22Rv1 (cell line): ENCODE measurements at regions not wholly inside any gene's neighbourhood (a gene's known extent, or its start where the extent isn't known, plus 50 kb on each side); places are given as distances from the start of the nearest gene placed in this dataset.

Experiments
- H3K27ac ChIP-seq: fragments of 450-650 bp; 2 replicates; pipeline ENCODE4 v1.5.1; 2017
- CTCF ChIP-seq: fragments of 450-650 bp; IDR thresholded peaks from 2 replicates; pipeline ENCODE4 v1.5.1; 2017; ENCODE audit warnings: mild to moderate bottlenecking
- ZFX ChIP-seq: fragments of 450-650 bp; IDR thresholded peaks from 2 replicates; pipeline ENCODE4 v1.6.1; 2017; ENCODE audit warnings: antibody characterized with exemption, borderline replicate concordance

- H3K27ac ChIP-seq: no peak overlapping the region
- TF ChIP-seq CTCF: no peak
- TF ChIP-seq ZFX: no peak
These were observed 121.4 kb downstream of the COX18 start for GRCh38 chr4:72948080-72948479.

DNA sequence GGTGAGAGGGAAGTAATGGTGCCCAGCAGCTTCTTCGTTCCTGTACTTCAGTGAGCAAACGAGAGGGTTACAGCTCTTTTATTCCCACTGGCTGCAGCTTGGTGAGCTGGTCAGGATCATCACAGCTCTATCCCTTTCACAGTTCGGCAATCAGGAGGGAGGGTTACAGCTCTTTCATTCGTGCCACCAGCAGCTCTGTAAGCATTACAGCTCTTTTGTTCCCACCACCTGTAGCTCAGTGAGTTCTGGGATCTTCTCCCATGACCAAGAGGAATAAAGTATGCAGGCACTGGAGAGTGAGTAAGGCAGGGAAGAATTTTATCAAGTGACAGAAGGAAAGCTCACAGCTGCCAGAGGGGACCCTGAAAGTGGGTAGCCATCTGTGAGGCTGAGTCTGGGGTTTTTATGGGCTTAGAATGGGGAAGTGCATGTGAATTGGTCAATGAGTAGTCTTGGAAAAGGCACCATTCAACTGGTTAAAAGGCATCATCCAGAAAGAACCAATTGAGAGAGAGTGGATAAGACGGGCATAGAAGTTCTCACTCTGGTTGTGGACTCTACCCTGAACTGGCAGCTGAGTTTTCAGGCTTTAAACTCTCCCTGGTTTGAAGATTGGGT, 123.7 kb downstream of the COX18 start:
- TF ChIP-seq CTCF: no peak
- no peak overlapping the region for H3K27ac ChIP-seq

- TF ChIP-seq CTCF: no peak
- no peak for TF ChIP-seq ZFX
- H3K27ac ChIP-seq: no peak overlapping the region
These were observed 127.0 kb downstream of the COX18 start for GRCh38 chr4:72942565-72942964.

DNA sequence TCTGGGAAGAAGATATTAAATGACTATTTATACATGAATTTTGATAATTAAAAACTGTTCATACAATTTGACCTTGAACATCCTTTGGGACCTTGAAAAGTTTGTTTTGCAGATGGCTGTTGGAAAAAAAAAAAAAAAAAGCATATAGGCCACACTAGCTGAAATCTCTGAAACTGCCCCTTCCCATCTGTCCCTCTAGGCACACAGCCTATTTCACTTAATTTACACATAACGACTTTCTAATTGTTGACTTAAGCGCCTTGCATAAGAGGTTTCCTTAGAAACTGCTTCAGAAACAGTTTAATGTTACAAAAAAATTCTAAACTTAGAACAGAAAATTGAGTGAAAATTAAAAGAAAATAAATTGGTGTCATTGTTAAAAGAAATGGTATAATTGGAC, 131.0 kb downstream of the COX18 start:
- no peak overlapping the region for H3K27ac ChIP-seq
- TF ChIP-seq ZFX (no peak), CTCF (no peak)

GRCh38 chr4:72935462-72935861, 134.1 kb downstream of the COX18 start:
- H3K27ac ChIP-seq: no peak overlapping the region
- TF ChIP-seq ZFX (no peak), CTCF (no peak)

DNA sequence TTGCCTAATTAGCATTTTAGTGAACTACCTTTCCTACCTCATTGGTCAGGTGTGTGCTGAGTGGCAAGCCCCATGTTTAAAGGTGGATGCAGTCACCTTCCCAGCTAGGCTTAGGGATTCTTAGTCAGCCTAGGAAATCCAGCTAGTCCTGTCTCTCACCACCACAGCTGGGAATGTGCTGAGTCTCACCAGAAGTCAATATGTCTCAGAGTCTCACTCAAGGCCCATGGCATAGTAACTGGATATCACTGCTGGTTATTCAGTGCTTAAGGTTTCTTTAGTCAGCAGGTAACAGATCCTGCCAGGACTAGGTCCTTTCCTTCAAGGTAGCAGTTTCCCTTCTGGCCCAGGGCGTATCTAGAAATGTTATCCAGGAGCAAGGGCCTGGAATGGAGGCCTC, 136.5 kb downstream of the COX18 start:
- TF ChIP-seq ZFX: no peak
- no peak for TF ChIP-seq CTCF

DNA sequence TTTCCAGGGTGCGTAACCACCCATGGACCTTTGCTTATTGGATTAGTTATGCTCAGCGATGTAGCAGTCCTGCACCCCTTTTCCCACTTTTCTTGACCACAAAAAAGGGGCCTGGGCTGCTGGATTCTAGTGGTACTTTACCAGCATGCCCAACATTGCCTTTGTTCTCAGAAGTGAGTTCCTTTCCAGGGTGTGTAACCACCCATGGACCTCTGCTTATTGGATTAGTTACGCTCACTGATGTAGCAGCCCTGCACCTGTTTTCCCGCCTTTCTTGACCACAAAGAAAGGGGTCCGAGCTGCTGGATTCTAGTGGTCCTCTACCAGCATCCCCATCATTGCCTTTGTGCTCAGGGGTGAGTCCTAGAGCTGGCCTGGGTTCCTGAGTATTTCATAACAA, 138.2 kb downstream of the COX18 start:
- H3K27ac ChIP-seq: no peak overlapping the region
- no peak for TF ChIP-seq CTCF
- no peak for TF ChIP-seq ZFX

More for the DNA sequence above, 136.5 kb downstream of the COX18 start:
- no peak overlapping the region for H3K27ac ChIP-seq

DNA sequence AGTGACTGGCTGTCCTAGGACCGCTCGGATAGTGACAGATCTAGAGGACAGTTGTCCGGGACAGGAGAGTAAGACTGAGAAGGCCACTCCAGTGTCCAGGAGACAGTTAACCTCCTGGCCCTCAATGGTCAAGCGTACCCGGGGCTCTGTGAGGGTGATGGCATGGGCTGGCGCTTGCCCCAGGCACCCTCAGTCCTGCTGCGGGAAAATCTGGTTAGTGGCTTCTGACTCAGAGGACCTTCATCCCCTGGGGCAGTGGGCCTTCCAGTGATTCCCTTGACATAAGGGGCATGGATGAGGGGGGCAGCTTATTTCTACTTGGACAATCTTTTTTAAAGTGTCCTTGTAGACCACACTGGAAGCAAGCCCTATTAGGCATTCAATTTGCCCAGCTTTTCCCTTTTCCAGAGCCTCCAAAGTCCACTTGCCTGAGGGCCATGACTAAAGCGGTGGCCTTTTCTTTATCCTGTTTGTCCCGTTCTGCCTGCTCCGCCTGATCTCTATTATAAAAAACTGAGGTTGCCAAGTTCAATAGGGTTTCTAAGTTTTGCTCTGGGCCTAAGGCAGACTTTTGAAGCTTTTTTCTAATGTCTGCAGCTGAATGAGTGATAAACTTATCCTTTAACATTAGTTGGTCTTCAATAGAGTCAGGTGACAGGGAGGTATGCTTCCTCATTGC, 139.8 kb downstream of the COX18 start:
- peak overlapping the region; percentile 49 for H3K27ac ChIP-seq
